Subcutaneous abdominal adipose tissue (tissue), 5 donors: ENCODE measurements at regions not wholly inside any gene's neighbourhood (a gene's known extent, or its start where the extent isn't known, plus 50 kb on each side); places are given as distances from the start of the nearest gene placed in this dataset.

ENCODE experiments used
- H3K27ac ChIP-seq: one replicate; pipeline ENCODE4 v1.7.0; 2013; ENCODE audit warnings: low read depth, mild to moderate bottlenecking, inconsistent platforms, low read length, moderate library complexity
- H3K27me3 ChIP-seq, 5 donors: one replicate each; pipeline ENCODE4 v1.7.0; 2013; ENCODE audit warnings: low read length in 5 of 5, inconsistent platforms in 1 of 5; ENCODE audit not compliant: control insufficient read depth in 5 of 5, insufficient read depth in 4 of 5
- H3K36me3 ChIP-seq, 5 donors: one replicate each; pipeline ENCODE4 v1.7.0; 2013; ENCODE audit warnings: low read length in 5 of 5; ENCODE audit not compliant: control insufficient read depth in 5 of 5, insufficient read depth in 5 of 5
- H3K4me1 ChIP-seq, 5 donors: one replicate each; pipeline ENCODE4 v1.7.0; 2013; ENCODE audit warnings: low read length in 5 of 5, mild to moderate bottlenecking in 3 of 5, moderate library complexity in 1 of 5; ENCODE audit not compliant: control insufficient read depth in 5 of 5, insufficient read depth in 5 of 5
- H3K4me3 ChIP-seq, 5 donors: one replicate each; pipeline ENCODE4 v1.7.0; 2013; ENCODE audit warnings: low read length in 5 of 5, low read depth in 1 of 5
- H3K9ac ChIP-seq, 5 donors: one replicate each; pipeline ENCODE4 v1.7.0; 2013; ENCODE audit warnings: low read length in 5 of 5, mild to moderate bottlenecking in 4 of 5, moderate library complexity in 3 of 5
- H3K9me3 ChIP-seq, 5 donors: one replicate each; pipeline ENCODE4 v1.7.0; 2013; ENCODE audit warnings: low read length in 5 of 5; ENCODE audit not compliant: control insufficient read depth in 5 of 5
- donor health status: healthy.
- donor health status: healthy.
- donor health status: healthy.
- donor health status: healthy.
- donor health status: healthy.

- H3K27ac ChIP-seq, result no peak overlapping the region
- H3K9me3 ChIP-seq, result peaks cover 0 to 7% (median under 1%) of the 10 kb centered on the region in 5 donors
- no peaks in the 10 kb centered on the region for H3K36me3 ChIP-seq
- H3K4me3 ChIP-seq, result no peak overlapping the region
- no peak overlapping the region for H3K9ac ChIP-seq
- no peaks in the 10 kb centered on the region for H3K27me3 ChIP-seq
- H3K4me1 ChIP-seq, result no peaks in the 10 kb centered on the region
Measured at GRCh38 chr9:105828171-105828570, 133.8 kb downstream of the TMEM38B start.

- Histone ChIP-seq H3K36me3 (no peaks in the 10 kb centered on the region), H3K27ac (no peak overlapping the region), H3K4me1 (no peaks in the 10 kb centered on the region), H3K4me3 (no peak overlapping the region), H3K27me3 (no peaks in the 10 kb centered on the region), H3K9ac (no peak overlapping the region), H3K9me3 (peaks cover 0 to 3% (median 0%) of the 10 kb centered on the region in 5 donors)
Measured at GRCh38 chr9:105828596-105829213, 134.4 kb downstream of the TMEM38B start.

- Histone ChIP-seq H3K27ac (no peak overlapping the region), H3K9me3 (no peaks in the 10 kb centered on the region), H3K27me3 (peaks cover 0 to 3% (median 0%) of the 10 kb centered on the region in 5 donors), H3K9ac (no peak overlapping the region), H3K36me3 (no peaks in the 10 kb centered on the region), H3K4me1 (no peaks in the 10 kb centered on the region), H3K4me3 (no peak overlapping the region)
Measured at GRCh38 chr9:105830461-105830860, 136.1 kb downstream of the TMEM38B start.

- H3K4me3 ChIP-seq, result no peak overlapping the region
- no peaks in the 10 kb centered on the region for H3K9me3 ChIP-seq
- no peak overlapping the region for H3K27ac ChIP-seq
- no peaks in the 10 kb centered on the region for H3K4me1 ChIP-seq
- H3K27me3 ChIP-seq, result peaks cover 0 to 3% (median 0%) of the 10 kb centered on the region in 5 donors
- H3K9ac ChIP-seq, result no peak overlapping the region
- no peaks in the 10 kb centered on the region for H3K36me3 ChIP-seq
Measured at GRCh38 chr9:105832096-105832710, 137.9 kb downstream of the TMEM38B start.

GRCh38 chr9:105833271-105833975, 139.1 kb downstream of the TMEM38B start:
- Histone ChIP-seq H3K27me3 (peaks cover 0 to 3% (median 0%) of the 10 kb centered on the region in 5 donors), H3K9ac (no peak overlapping the region), H3K4me1 (no peaks in the 10 kb centered on the region), H3K9me3 (no peaks in the 10 kb centered on the region), H3K36me3 (no peaks in the 10 kb centered on the region), H3K27ac (no peak overlapping the region), H3K4me3 (no peak overlapping the region)

GRCh38 chr9:105834404-105834803, 140.1 kb downstream of the TMEM38B start:
- H3K9me3 ChIP-seq, result no peaks in the 10 kb centered on the region
- no peaks in the 10 kb centered on the region for H3K36me3 ChIP-seq
- H3K27ac ChIP-seq, result no peak overlapping the region
- peaks cover 0 to 3% (median 0%) of the 10 kb centered on the region in 5 donors for H3K27me3 ChIP-seq
- no peak overlapping the region for H3K9ac ChIP-seq
- no peaks in the 10 kb centered on the region for H3K4me1 ChIP-seq
- H3K4me3 ChIP-seq, result no peak overlapping the region

GRCh38 chr9:105835721-105836120, 141.4 kb downstream of the TMEM38B start:
- Histone ChIP-seq H3K4me3 (no peak overlapping the region), H3K4me1 (no peaks in the 10 kb centered on the region), H3K9me3 (no peaks in the 10 kb centered on the region), H3K9ac (no peak overlapping the region), H3K36me3 (no peaks in the 10 kb centered on the region), H3K27ac (no peak overlapping the region), H3K27me3 (peaks cover 0 to 3% (median 0%) of the 10 kb centered on the region in 5 donors)

GRCh38 chr9:105836936-105837660, 142.8 kb downstream of the TMEM38B start:
- H3K27me3 ChIP-seq, result peaks cover 0 to 3% (median 0%) of the 10 kb centered on the region in 5 donors
- H3K27ac ChIP-seq, result no peak overlapping the region
- no peaks in the 10 kb centered on the region for H3K4me1 ChIP-seq
- no peaks in the 10 kb centered on the region for H3K36me3 ChIP-seq
- H3K9ac ChIP-seq, result no peak overlapping the region
- H3K9me3 ChIP-seq, result no peaks in the 10 kb centered on the region
- no peak overlapping the region for H3K4me3 ChIP-seq

- no peak overlapping the region for H3K9ac ChIP-seq
Measured at GRCh38 chr9:105841562-105841961, 147.2 kb downstream of the TMEM38B start.

More at GRCh38 chr9:105841562-105841961, 147.2 kb downstream of the TMEM38B start:
- H3K9me3 ChIP-seq, result no peaks in the 10 kb centered on the region
- no peak overlapping the region for H3K4me3 ChIP-seq
- H3K27me3 ChIP-seq, result no peaks in the 10 kb centered on the region
- H3K36me3 ChIP-seq, result no peaks in the 10 kb centered on the region
- H3K27ac ChIP-seq, result no peak overlapping the region
- no peaks in the 10 kb centered on the region for H3K4me1 ChIP-seq
